ENCODE measurements at regions not wholly inside any gene's neighbourhood (a gene's known extent, or its start where the extent isn't known, plus 50 kb on each side); places are given as distances from the start of the nearest gene placed in this dataset.

DNA sequence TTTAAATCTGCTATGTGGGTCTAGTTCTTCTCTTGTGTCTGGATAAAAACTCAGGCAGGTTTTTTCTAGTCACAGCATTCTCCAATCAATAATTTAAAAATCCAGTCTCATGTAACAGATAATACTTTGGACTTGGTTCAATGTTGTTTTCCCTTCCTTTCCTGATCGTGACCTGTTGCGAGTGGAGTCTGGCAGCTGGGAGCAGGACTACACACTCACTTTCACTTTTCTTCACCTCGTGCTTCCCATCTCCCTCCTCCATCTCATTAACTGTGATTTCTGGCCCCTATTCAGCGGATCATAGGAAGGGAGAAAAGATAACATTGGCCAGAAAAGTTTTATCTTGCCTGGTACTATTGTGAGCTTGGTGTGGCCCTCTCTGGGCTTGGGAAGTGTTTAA is 96.6 kb upstream of the GATB start:
- Histone ChIP-seq H3K36me3 (no peaks in the 10 kb centered on the region), H3K27me3 (no peaks in the 10 kb centered on the region), H3K27ac (no peak overlapping the region), H3K4me3 (no peak overlapping the region), H3K4me1 (no peaks in the 10 kb centered on the region), H3K9me3 (no peaks in the 10 kb centered on the region)
- TF ChIP-seq POLR2A (IDR thresholded peaks at IDR 0.05) (no peak), EP300 (IDR thresholded peaks at IDR 0.05) (no peak), POLR2AphosphoS5 (IDR thresholded peaks at IDR 0.05) (no peak)
- TF ChIP-seq, protein P1, sequence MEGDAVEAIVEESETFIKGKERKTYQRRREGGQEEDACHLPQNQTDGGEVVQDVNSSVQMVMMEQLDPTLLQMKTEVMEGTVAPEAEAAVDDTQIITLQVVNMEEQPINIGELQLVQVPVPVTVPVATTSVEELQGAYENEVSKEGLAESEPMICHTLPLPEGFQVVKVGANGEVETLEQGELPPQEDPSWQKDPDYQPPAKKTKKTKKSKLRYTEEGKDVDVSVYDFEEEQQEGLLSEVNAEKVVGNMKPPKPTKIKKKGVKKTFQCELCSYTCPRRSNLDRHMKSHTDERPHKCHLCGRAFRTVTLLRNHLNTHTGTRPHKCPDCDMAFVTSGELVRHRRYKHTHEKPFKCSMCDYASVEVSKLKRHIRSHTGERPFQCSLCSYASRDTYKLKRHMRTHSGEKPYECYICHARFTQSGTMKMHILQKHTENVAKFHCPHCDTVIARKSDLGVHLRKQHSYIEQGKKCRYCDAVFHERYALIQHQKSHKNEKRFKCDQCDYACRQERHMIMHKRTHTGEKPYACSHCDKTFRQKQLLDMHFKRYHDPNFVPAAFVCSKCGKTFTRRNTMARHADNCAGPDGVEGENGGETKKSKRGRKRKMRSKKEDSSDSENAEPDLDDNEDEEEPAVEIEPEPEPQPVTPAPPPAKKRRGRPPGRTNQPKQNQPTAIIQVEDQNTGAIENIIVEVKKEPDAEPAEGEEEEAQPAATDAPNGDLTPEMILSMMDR (IDR thresholded peaks at IDR 0.05): no peak
- ATAC-seq (ENCODE audit: low FRiP score in 2 of 2) (no peak), DNase-seq (no peak)
- 30 to 34% methylated on average over 4 of the region's 4 CpGs for WGBS, 2 donors

DNA sequence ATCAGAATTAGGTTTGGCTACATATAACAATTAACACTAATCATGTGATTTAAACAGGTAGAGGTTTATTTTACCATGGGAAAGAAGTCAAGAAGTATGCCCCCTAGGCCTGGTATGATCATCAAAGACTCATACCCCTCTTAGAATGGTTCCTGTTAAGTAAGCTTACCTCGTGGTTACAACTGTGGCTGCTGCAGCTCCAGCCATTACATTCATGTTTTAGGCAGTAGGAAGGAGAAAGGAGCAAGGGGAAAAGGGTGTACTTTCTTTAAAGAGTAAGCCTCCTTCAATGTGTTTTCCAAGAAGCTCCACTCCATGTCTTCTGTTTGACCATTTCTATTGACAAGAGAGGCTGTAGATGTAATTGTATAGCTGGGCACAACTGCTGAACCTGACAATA is 94.9 kb upstream of the GATB start:
- Histone ChIP-seq H3K27ac (no peak overlapping the region), H3K9me3 (no peaks in the 10 kb centered on the region), H3K4me3 (no peak overlapping the region), H3K4me1 (no peaks in the 10 kb centered on the region), H3K36me3 (no peaks in the 10 kb centered on the region), H3K27me3 (no peaks in the 10 kb centered on the region)
- ATAC-seq (ENCODE audit: low FRiP score in 2 of 2) (no peak), DNase-seq (no peak)
- WGBS, 2 donors: 85 to 92% methylated on average over 1 of the region's 1 CpG
- TF ChIP-seq, protein P1 (IDR thresholded peaks at IDR 0.05): no peak
- TF ChIP-seq EP300 (IDR thresholded peaks at IDR 0.05): no peak

DNA sequence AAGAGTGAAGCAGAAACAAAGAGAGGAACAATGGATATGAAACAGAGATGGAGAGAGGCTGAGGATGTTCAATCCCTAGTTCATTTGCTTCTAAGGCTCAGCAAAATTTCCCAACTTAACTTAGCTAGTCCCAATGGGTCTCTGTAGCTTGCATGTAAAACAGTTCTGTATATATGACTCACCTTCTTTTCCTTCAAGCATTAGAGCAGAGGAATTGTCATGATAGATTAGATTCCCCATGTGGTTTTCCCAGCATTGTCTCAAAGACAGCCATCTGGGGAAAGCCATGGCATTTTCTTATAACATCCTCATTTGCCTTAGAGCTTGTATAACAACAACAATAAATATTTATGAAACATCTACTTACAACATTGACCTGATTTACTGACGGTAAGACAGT is 93.9 kb upstream of the GATB start:
- H3K4me1 ChIP-seq: no peaks in the 10 kb centered on the region
- no peak overlapping the region for H3K27ac ChIP-seq
- no peak for ATAC-seq (ENCODE audit: low FRiP score in 2 of 2)
- TF ChIP-seq, protein P1 (IDR thresholded peaks at IDR 0.05): no peak
- TF ChIP-seq EP300 (IDR thresholded peaks at IDR 0.05): no peak
- TF ChIP-seq POLR2A (IDR thresholded peaks at IDR 0.05): no peak
- H3K4me3 ChIP-seq: no peak overlapping the region
- H3K9me3 ChIP-seq: no peaks in the 10 kb centered on the region
- no peaks in the 10 kb centered on the region for H3K36me3 ChIP-seq
- no peak for DNase-seq
- H3K27me3 ChIP-seq: no peaks in the 10 kb centered on the region
- WGBS, 2 donors: 50 to 81% methylated on average over 1 of the region's 1 CpG

DNA sequence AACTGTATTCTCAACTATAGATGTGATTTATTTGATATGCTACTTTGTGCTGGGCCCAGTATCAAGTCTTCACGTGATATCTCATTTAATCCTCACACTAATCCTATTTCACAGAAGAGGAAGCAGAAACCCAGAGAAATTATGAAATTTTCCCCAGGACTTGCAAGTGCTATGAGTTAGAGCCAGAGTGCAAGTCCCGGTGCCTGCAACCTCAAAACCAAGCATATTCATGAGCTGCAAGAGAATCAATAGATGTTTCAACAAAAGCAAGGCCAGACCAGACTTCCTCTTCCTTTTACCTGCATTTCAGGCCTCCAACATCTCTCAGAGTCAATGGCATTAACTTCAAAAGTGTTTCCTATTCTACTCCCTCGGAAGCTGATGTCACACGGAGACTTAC is 92.2 kb upstream of the GATB start:
- 60 to 67% methylated on average over 4 of the region's 4 CpGs for WGBS, 2 donors
- H3K9me3 ChIP-seq: no peaks in the 10 kb centered on the region

DNA sequence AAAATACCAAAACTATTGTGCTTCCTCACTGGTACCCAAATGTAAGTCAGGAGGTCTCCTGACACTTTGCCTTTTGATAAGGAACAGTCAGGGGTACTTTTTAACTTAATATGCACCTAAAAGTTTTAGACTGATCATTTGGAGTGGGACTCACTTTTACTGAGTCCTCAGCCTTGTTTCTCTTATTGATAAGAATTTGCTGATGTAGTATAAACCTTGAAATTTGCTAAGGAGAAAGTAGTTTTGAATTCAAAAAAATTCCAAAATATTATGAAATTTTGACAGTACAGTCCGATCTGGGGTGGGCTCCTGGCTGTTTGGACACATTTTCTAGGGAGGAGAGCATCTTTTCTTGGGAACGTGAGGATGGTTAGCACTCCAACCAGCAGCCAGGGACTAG is 91.4 kb upstream of the GATB start:
- no peaks in the 10 kb centered on the region for H3K36me3 ChIP-seq
- no peak overlapping the region for H3K27ac ChIP-seq
- DNase-seq (no peak), ATAC-seq (ENCODE audit: low FRiP score in 2 of 2) (no peak)
- H3K27me3 ChIP-seq: no peaks in the 10 kb centered on the region
- no peak for TF ChIP-seq POLR2A (IDR thresholded peaks at IDR 0.05)
- TF ChIP-seq, protein P1 (IDR thresholded peaks at IDR 0.05): no peak
- TF ChIP-seq EP300 (IDR thresholded peaks at IDR 0.05): no peak
- no peak for TF ChIP-seq POLR2AphosphoS5 (IDR thresholded peaks at IDR 0.05)
- WGBS, 2 donors: 31 to 63% methylated on average over 2 of the region's 2 CpGs
- no peak overlapping the region for H3K4me3 ChIP-seq
- no peaks in the 10 kb centered on the region for H3K9me3 ChIP-seq
- H3K4me1 ChIP-seq: no peaks in the 10 kb centered on the region

More for the DNA sequence above, 92.2 kb upstream of the GATB start:
- no peak for DNase-seq
- Histone ChIP-seq H3K27me3 (no peaks in the 10 kb centered on the region), H3K27ac (no peak overlapping the region), H3K4me1 (no peaks in the 10 kb centered on the region), H3K4me3 (no peak overlapping the region), H3K36me3 (no peaks in the 10 kb centered on the region)
- ATAC-seq (ENCODE audit: low FRiP score in 2 of 2): no peak
- TF ChIP-seq POLR2A (IDR thresholded peaks at IDR 0.05) (no peak), EP300 (IDR thresholded peaks at IDR 0.05) (no peak), POLR2AphosphoS5 (IDR thresholded peaks at IDR 0.05) (no peak)
- TF ChIP-seq, protein P1 (IDR thresholded peaks at IDR 0.05): no peak

Measured in upper lobe of left lung (tissue), 6 donors.